IPS DF 19.7 (cell line): ENCODE measurements at regions not wholly inside any gene's neighbourhood (a gene's known extent, or its start where the extent isn't known, plus 50 kb on each side); places are given as distances from the start of the nearest gene placed in this dataset.
"Not testable (repeated sequence)": the region's sequence is repeated elsewhere in the genome, so short reads cannot be mapped to it uniquely, and the experiment has no call there.

ENCODE experiments used
- DNase-seq: peaks from one replicate; pipeline ENCODE4 v3.0.0-alpha.2; 2013; ENCODE audit warnings: low read depth, low spot score

DNA sequence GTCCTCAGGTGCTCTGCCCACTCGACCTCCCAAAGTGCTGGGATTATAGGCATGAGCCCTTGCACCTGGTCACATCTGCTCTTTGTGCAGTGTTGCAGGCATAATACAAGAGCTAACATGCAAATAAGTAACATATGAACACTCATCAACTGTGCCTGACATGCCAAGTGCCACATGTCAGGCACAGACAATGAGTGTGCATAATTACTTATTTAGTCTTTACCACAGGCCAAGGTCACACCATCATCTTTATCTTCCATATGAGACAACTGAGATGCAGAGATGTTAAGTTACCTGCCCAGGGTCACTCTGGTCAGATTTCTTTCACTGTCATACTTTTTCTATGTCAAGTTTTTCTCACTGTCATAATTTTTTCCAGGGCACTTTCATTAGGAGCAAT is 126.1 kb downstream of the PPIAL4G start:
- DNase-seq: no peak

DNA sequence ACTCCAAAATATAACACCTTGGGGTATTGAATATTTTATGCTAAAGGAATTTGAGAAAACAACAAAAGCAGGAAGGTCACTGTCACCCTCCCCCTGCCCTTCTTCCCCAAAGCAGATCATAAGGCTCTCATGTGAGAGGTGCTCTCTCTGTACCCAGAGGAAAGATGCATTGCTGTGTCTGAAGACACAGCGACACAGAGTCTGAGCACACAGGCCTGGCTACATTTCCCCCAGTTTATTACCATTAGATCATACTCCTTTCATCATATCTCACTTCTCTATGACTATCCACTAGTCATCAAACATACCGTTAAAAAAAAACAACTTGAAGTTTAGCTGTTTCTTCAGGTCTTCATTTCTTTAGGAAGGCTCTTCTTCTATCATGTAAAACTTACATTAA is 127.1 kb downstream of the PPIAL4G start:
- DNase-seq: no peak

DNA sequence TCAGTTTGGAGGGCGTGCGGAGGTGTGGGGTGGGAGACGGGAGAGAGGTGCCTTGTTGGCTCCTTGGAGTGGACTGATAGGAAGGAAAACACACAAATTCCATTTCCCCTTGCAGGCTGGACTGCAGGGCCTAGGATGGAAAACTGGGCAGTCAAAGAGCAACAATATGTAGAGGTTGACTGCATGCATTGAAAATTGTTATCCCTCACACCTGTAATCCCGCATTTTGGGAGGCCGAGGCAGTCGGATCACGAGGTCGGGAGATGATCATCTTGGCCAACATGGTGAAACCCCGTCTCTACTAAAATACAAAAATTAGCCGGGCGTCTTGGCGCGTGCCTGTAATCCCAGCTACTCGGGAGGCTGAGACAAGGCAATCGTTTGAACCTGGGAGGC is 128.2 kb downstream of the PPIAL4G start:
- no peak for DNase-seq

DNA sequence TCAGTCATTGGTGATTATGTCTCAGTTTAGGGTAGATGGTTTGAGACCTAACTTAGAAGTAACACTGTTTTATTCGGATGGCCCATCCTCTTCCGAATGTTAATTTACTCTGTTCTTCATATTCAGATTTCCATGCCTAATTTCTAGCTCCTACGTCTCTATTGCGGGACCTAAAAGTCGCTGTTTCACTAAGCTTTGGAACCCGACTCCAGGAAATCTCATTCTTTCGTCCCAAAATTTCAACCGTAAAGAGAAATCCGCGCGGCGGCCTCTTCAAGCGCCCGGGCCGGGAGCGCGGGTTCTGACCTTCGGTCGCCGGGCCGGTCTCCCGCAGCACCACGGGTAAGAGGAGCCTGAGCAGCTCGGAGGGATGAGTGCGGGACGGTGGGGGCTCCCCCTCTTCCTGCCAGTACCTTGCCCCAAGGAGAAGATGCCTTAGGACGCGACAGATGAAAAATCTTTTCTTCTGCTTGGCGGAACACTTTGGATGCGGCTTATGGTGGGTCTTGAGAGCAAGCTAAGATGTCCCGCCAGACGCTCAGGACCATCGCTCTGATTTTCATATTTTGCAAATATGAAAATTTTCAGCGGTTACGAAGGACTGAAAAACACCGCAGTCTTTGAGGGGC is 128.7 kb downstream of the PPIAL4G start:
- DNase-seq: no peak

DNA sequence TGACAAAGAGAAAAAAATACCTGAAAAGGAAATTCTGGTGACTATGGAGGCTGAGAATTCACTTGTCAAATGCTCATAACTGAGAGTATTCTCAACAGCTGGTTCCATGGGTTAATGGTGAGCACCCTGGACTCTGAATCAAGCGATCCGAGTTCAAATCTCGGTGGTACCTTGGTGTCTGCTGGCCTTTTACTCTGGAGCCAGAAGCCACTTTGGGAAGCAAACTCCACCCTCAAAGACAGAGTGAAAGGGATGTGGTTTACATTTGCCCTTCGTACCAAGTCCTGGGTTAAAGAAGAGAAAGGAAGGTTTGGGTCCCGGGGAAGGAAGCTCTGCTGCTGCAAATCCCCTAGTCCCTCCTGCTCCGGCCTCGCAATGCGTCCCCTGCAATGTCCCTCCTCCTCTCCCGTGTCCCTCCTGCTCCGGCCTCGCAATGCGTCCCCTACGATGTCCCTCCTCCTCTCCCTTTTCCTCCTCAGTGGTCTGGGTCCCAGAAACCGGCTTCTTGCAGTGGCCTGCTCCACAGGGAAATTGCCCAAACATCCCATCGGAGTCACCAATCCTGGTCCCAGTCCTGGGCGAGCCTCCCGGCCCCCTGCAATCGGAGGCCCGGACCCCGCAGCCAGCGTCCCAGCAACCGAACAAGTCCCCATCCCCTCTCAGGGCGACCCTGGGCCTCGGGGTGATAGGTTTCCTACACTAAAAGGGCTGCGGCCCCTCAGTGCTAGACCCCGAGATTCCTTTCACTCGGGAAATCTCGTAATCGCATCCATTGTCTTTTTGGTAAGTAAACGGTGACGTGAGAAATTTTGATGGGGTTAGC is 129.4 kb downstream of the PPIAL4G start:
- DNase-seq: peak; percentile 95

DNA sequence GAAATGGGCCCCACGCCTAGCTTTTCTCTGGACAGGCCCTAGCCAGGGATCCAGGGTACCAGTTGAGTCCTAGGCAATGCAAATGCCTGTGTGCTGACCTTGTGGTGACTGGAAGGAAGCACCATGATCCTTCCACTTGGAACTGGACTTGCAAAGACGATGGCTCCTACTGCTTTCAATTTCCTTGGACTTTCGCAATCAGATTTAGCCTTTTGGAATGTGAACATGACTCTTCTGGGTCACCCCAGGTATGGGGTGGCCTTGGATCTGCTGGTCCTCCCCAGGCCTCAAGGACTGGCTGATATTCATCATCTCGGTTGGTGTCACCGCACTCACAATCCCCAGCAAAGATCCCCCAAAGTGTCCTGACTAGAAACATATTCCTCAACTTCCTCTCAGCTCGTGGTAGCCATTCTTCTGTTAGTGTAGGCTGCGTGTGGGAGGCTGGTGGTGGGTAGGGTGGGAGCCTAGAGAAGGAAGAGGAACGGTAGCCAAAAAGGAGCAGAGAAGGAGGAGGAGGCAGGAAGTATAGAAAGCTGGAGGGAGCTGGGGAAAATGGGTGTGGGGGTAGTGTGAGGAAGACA is 130.5 kb downstream of the PPIAL4G start:
- no peak for DNase-seq

DNA sequence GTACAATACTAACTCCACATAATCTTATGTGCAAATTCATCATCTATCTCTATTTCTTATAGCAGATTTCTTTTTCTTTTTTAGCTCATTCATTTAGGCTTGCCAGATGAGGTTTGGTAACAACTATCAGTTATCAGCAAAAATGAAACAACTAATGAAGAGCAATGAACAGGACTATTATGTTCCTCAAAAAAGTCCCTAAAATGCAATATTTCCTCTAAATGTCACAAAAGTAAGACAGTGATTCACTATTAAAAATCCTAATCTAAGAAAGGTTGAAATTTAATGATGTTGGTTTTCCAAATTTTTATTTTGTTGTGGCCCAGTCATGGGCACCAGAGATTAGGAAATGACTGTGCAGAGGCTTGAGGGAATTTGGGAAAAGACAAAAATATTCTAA is 135.3 kb downstream of the PPIAL4G start:
- DNase-seq: no peak

DNA sequence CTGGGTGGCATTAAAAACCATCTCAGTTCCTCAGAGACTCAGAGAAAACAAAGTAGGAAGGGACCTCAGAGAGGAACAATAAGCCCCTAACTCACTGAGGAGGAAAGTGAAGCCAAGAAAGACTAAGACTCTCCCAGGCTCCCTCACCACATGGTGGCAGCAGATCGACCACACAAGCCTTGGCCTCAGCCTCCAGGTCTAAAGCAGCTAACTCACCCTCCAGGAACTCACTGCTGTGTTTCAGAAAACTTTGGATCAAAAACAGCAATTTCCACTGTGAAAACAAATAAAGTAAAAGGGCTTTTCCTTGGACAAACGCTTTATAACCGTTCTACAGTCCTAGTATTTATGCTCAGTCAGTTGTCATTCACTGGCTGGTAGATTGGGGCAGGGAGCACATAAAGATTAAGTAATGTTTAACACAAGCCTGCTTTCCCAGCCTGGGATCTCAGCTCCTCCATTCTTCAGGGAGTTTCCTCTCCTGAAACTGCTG is 137.4 kb downstream of the PPIAL4G start:
- DNase-seq: not testable (repeated sequence)

DNA sequence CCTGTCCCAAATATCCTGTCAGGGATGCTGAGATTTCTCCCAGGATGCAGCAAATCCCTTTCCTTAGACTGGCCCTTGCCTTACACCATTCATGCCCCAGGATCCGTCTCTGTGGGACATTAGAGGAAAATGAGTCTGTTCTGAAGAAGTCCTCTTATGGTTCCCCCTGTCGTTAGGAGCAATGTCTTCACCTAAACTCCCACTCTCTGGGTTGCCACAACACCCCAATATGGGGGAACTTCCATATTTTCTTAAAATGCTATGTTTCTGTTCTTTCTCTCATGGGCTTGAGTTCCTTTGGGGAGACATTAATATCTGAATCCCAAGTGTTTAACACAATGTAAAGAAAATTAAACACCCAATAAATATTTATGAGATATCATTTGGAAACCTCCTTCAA is 138.5 kb downstream of the PPIAL4G start:
- DNase-seq: not testable (repeated sequence)

DNA sequence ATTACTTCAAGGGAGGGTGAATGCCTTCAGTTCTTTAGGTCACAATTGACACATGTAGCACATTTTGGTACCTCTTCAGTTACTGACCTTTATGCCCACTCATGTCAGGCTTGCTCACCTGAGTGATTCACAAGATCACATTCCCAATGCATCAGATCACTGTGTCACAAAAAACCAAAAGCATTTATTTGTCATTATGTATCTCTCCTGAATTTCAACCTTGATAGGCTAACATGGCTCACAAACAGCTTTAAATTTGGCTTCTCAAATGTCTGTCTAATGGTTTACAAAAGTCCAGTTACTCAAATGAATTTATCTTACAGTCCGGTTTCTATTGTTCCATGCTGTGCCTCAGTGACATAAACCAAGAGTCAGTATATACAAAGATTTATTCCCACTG is 141.4 kb downstream of the PPIAL4G start:
- DNase-seq: not testable (repeated sequence)

DNA sequence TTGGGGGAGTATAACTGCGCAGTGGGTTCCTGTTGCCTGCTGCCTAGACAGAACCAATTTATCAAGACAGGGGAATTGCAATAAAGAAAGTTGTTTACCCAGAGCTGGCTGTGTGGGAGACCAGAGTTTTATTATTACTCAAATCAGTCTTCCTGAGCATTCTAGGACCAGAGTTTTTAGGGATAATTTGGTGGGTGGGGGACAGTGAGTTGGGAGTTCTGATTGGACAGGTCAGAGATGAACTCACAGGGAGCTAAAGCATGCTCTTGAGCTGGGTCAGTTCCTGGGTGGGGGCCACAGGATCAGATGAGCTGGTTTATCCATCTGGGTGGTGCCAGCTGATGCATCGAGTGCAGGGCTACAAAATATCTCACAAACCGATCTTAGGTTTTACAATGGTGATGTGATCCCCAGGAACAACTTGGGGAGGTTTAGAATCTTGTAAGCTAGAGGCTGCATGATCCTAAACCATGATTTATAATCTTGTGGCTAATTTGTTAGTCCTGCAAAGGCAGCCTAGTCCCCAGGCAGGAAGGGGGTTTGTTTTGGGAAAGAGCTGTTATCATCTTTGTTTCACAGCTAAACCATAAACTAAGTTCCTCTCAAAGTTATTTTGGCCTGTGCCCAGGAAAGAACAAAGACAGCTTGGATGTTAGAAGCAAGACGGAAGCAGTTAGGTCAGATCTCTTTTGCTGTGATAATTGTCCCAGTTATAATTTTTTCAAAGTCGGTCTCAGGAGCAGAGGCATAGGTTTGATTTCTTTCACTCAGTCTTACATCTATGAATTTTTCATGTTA is 146.8 kb downstream of the PPIAL4G start:
- not testable (repeated sequence) for DNase-seq

DNA sequence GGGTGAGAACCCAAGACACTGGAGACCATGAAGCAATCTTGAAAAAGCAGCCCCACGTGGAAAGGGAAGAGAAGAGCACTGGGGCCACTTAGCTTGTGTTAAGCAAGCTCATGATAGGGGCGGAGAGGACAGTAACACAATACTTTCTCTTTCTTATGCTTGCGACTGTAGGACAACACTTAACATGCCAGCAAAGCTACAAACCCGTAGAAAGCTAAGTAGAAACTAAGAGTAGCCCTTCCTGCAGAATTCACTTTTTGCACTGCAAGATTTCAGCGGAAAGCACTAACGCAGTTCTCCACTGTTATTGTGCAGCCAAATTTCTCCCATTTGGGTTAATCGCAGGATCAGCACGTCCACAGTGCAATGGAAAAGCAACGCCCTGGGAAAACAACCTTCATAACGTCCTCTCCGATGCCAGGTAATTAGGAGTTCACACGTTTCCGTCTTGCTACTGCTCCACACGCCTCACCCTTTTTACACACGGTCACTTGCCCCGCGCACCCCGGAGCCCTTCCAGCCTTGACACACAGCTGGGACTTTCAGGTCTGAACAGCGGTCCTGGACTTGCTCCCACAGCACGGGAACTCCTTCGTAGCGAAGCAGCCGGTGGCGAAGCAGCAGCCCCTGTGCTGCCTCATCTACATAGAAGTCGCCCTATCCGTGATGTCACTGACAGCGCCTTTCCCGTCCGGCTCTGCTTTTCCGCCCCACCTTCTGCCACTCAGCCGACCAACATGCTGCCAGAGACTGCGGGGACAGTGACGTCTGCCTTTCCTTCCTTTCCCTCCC is 148.6 kb downstream of the PPIAL4G start:
- peak; percentile 96 for DNase-seq

DNA sequence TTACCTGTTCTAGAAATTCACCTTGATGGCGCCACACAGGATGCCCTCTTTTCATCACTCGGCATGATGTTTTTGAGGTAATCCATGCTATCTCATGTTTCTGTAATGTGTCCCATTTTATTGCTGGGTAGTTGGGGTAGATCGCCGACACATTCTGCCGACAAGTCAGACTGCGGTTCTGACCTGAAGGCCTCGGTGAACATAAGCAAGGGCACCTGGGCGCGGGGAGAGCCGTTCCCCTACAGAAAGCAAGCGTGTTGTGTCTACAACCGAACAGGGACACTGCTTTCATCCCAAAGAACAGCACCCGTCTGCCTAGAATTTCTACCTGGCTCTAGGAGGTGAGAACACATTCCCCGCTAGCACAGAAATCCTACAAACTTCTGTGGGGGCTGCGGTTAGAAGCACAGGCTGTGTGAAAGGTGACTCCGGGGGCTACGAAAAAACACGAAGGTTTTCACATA is 149.2 kb downstream of the PPIAL4G start:
- no peak for DNase-seq

DNA sequence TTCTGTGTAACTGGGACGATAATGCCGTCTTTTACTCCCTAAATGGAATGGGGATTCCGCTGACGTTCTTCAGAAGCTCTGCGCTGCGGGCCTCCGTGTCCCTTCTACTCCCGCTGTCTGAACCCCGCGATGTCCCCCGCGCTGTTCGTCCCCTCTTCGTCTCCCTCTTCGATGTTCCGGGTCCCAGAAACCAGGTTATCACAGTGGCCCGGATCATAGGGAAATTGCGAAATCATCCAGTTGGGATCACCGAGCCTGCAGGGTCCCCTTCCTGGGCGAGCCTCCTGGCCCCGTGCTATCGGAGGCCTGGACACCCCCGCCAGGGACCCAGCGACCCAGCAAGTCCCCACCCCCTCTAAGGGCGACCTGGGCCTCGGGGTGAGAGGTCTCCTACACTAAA is 154.2 kb downstream of the PPIAL4G start:
- no peak for DNase-seq

DNA sequence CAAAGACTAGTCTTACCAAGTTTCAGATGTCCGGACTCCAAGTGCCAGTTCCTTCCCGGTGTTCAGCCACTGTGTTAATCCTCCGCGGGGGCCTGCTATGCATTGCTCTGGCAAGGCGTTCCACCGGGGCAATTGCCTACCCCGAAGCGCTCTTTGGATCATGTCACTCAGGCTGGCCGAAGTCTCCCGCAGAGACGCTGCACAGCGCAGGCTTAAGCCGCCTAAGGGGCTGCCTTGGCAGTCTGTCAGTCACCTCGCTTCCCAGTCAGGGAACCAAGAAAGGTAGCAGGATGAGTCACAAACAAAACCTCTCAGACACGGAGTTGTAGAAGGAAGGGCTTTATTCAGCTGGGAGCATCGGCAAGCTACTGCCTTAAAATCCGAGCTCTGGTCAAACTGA is 158.1 kb downstream of the PPIAL4G start:
- DNase-seq: not testable (repeated sequence)

DNA sequence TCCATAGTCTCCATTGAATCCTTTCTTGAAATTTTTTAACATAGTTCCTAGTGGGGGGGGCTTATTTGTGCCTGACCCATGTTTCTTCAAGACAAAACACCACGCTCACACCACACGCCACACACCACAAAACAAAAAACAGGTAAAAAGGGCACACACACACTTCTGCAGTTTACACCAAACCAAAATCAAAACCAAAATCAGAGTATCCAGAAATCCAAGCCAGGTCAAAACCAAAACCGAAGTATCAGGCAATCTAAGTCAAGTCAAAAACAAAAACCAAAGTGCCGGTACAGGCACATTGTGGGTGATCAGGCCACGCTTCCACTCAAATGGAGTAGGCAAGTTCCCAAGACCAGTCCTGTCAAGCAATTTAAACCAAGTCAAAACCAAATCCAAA is 158.6 kb downstream of the PPIAL4G start:
- DNase-seq: not testable (repeated sequence)

DNA sequence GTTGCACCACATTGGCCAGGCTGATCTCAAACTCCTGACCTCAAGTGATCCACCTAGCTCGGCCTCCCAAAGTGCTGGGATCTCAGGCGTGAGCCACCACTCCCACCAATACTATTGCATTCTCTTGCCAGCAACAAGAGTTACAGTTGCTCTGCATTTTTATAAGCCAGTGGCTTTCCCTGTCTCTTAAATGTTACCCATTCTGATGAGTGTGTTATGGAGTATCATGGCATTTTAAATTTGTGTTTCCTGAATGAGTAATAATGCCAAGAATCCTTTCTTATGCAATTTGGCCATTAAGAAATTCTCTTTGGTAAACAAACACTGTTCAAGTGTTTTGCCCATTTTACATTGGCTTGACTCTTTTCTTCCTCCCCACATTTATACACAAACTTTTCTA is 163.0 kb downstream of the PPIAL4G start:
- not testable (repeated sequence) for DNase-seq

DNA sequence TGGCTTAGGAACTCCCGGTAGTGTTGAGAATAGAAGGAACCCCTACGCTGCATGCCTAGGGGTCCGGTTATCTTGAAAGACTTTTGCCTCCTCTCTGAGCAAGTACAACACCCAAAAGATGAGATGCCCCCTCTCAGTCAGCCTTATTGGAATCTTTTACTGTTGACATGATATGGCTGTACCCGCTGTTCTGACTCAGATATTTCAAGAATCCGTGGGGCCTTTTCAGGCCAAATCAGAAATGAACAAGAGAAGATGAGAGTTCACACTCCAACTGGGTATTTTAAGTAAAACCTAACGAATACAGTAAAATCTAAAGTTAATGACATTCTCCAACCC is 164.2 kb downstream of the PPIAL4G start:
- no peak for DNase-seq

DNA sequence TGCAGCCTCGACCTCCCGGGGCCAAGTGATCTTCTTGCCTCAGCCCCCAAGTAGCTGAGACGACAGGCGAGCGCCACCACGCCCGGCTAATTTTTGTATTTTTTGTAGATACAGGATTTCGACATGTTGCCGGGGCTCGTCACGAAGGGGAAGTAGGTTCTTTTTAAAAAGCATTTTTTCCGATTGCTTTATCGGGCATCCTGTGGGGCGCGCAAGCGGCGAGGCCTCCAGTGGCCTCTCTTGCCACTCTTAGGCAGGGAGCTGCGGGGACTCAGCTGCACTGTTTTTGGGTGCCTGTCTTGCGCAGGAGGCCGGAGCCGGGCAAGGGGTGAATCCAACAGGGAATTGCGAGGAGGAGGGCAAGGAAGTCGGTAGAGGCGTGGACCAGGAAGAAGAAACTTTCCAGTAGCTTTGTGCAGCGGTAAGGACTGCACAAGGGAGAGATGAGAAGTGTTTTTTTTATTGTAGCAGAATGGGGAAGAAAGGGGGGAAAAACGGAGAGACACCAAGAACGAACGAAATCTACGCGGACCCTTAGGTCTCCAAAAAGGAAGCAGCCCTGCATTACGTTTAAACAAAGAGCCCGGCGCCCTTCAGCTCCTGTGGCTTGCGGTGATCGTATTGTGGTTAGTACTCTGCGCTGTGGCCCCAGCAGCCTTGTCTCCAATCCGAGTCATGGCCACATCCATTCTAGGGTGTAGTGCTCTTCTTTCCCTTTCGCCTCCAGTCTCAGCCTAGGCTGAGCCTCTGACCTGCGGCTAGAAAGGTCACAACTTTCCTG is 164.8 kb downstream of the PPIAL4G start:
- DNase-seq: no peak

DNA sequence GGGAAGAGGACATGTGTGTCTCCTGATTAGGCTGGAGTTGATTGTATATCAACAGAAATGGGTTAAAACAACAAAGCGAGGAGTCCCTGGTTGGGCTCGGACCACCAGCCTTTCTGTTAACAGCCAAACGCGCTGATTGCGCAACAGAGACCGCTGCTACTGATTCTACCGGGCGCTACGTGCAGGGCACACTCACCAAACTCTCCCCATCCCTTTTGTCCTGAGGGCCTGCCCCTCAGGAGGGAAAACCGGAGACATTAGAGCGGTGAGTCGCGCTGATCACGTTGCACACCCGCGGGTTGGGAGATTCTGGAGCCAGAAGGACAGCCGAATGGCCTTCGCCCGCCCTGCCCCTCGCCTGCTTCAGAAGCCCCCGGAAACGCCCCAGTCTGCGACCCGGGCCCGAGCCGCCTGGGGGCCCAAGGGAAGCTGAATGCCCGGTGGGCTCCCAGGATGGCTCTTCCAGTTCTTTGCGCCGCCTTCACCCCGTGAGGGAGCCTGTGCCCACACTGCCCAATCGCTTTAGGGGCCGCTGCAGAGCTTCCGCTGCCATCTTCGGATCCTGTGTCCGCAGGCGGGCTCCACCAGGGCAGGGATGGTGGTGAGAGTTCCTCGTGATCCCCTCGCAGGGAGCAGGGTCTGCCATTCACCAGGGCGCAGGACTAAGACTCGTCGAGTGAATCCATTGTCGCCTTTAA is 165.4 kb upstream of the NBPF11 start:
- DNase-seq: no peak
